ENCODE measurements at regions not wholly inside any gene's neighbourhood (a gene's known extent, or its start where the extent isn't known, plus 50 kb on each side); places are given as distances from the start of the nearest gene placed in this dataset.
"Not testable (repeated sequence)": the region's sequence is repeated elsewhere in the genome, so short reads cannot be mapped to it uniquely, and the experiment has no call there.

DNA sequence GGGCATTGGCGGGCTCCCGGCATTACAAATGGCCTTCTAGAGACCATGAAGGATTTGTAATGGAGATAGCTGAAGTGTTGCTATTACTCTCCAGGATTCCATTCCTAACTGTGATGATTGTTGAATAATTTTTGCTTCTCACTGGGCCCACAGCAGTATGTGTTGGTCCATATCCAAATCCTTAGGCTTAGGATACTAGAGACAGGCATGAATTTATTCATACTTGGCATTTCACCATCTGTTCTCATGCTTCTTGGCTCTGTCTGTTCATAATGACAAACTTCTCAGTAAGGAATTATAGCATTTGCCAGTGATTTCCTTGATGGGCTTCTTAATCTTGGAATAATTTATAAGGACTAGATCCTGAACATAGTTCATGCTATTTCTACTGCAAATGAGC, 832.9 kb downstream of the C12orf50 start:
- no peak for TF ChIP-seq CTCF (conservative IDR thresholded peaks at IDR 0.05; ENCODE audit: low read length)
- H3K4me3 ChIP-seq (ENCODE audit: low read length) = no peak overlapping the region
- peak; percentile 6 for DNase-seq (ENCODE audit: low read depth)

GRCh38 chr12:87194389-87194788, 834.8 kb downstream of the C12orf50 start:
- H3K4me3 ChIP-seq (ENCODE audit: low read length); DNase-seq (ENCODE audit: low read depth): not testable (repeated sequence)

DNA sequence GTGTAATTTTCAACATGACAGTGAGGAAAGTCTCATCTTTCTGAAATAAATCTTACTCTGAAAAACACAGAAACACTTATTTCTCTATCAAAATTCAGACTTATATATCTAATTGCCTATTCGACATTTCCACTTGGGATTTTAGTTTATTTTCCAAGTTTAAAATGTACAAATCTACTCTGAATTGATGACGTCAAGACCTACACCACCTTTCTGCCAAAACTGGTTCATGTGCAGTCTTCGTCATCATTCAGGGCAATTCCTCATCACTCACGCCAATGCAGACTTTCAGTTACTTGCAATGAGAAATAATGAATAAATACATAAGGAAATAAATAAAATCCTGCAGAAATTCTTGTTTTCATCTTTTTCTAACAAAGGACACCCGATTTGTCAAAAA, 843.8 kb downstream of the C12orf50 start:
- no peak for TF ChIP-seq CTCF (conservative IDR thresholded peaks at IDR 0.05; ENCODE audit: low read length)
- no peak overlapping the region for H3K4me3 ChIP-seq (ENCODE audit: low read length)
- DNase-seq (ENCODE audit: low read depth) = no peak

DNA sequence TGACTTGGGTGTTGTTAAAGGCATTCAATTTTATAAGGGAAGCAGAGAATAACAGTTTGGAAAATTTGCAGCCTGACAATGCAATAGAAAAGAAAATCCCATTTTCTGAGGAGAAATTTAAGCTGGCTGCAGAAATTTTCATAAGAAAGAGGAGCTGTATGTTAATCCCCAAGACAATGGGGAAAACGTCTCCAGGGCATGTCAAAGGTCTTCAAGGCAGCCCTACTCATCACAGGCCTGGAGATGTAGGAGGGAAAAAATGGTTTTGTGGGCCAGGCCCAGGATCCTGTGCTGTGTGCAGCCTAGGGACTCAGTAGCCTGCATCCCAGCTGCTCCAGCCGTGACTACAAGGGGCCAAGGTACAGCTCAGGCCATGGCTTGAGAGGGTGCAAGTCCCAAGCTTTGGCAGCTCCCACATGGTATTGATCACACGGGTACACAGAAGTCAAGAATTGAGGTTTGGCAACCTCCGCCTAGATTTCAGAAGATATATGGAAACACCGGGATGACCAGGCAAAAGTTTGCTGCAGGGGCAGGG, 846.4 kb downstream of the C12orf50 start:
- no peak for DNase-seq (ENCODE audit: low read depth)
- no peak for TF ChIP-seq CTCF (conservative IDR thresholded peaks at IDR 0.05; ENCODE audit: low read length)
- no peak overlapping the region for H3K4me3 ChIP-seq (ENCODE audit: low read length)

DNA sequence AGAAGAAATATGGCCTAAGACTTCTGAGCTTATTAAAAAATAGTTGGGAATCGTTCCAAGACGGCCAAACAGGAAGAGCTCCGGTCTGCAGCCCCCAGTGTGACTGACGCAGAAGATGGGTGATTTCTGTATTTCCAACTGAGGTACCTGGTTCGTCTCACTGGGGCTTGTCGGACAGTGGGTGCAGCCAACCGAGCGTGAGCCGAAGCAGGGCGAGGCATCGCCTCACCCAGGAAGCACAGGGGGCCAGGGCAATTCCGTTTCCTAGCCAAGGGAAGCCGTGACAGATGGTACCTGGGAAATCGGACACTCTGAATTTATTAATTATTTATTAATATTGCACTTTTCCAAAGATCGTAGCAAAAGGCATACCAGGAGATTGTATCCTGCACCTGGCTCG, 857.8 kb downstream of the C12orf50 start:
- H3K4me3 ChIP-seq (ENCODE audit: low read length) = no peak overlapping the region
- no peak for DNase-seq (ENCODE audit: low read depth)
- no peak for TF ChIP-seq CTCF (conservative IDR thresholded peaks at IDR 0.05; ENCODE audit: low read length)

DNA sequence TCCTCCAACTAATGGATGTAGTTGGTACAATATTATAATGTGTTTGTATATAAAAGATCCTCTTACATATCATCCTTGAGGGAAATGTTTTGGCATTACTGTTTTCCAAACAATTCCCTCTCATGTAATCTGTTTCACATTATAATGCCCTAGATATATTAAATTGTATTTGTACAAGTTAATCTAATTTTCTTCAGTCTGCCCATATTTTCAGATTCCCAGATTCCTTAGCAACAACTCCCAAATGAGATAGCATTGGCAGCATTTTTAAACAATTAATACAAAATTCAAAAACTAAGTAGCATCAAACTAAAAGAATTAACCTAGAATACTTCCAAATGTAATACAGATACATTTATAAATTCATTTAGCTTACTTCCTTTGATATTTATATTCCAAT, 860.2 kb downstream of the C12orf50 start:
- no peak for TF ChIP-seq CTCF (conservative IDR thresholded peaks at IDR 0.05; ENCODE audit: low read length)
- no peak overlapping the region for H3K4me3 ChIP-seq (ENCODE audit: low read length)
- DNase-seq (ENCODE audit: low read depth) = no peak

GRCh38 chr12:87165733-87166375, 863.3 kb downstream of the C12orf50 start:
- no peak for TF ChIP-seq CTCF (conservative IDR thresholded peaks at IDR 0.05; ENCODE audit: low read length)
- no peak for DNase-seq (ENCODE audit: low read depth)
- no peak overlapping the region for H3K4me3 ChIP-seq (ENCODE audit: low read length)

Measured in AG10803 (cell line).